H1 (cell line): ENCODE measurements at regions not wholly inside any gene's neighbourhood (a gene's known extent, or its start where the extent isn't known, plus 50 kb on each side); places are given as distances from the start of the nearest gene placed in this dataset.

Experiments
- CTCF ChIA-PET: fragments of 300-600 bp; sonication (Branson Sonifier 250); formaldehyde crosslinking; loops from one replicate; lab custom pipeline; 2021; ENCODE audit not compliant: partially characterized antibody; lab: Charles Lee
- POLR2A ChIA-PET: fragments of 300-600 bp; sonication (Branson Sonifier 250); formaldehyde crosslinking; loops from one replicate; lab custom pipeline; 2021; ENCODE audit warnings: inconsistent platforms; ENCODE audit not compliant: partially characterized antibody; lab: Charles Lee
- DNase-seq, 2 experiments: peaks; one replicate each; pipeline versions ENCODE4 v3.0.0 to v3.0.0-alpha.2; 2010 to 2022; ENCODE audit warnings: low spot score in 2 of 2, low read depth in 1 of 2, mixed read lengths in 1 of 2
- FAIRE-seq: peaks from 2 replicates; lab custom pipeline; 2011; peaks lifted over from hg19 to GRCh38; lab: Jason Lieb, UNC
- H2AFZ ChIP-seq: 2 replicates; pipeline ENCODE4 v1.8.1; 2012; ENCODE audit warnings: low read length, inconsistent platforms
- H2AK5ac ChIP-seq: 2 replicates; pipeline ENCODE4 v1.6.1; 2013; ENCODE audit warnings: low read depth, low read length
- H2BK120ac ChIP-seq: replicated peaks from 2 replicates; pipeline ENCODE3; 2013; ENCODE audit warnings: low read depth, low read length, inconsistent platforms
- H2BK12ac ChIP-seq: 2 replicates; pipeline ENCODE4 v1.6.1; 2013; ENCODE audit warnings: low read depth, low read length
- H2BK15ac ChIP-seq: 2 replicates; pipeline ENCODE4 v1.6.1; 2013; ENCODE audit warnings: low read length
- H2BK20ac ChIP-seq: 2 replicates; pipeline ENCODE4 v1.6.1; 2013; ENCODE audit warnings: low read length
- H2BK5ac ChIP-seq: 2 replicates; pipeline ENCODE4 v1.6.1; 2013; ENCODE audit warnings: low read depth, low read length
- H3K14ac ChIP-seq: 2 replicates; pipeline ENCODE4 v1.6.1; 2013; ENCODE audit warnings: inconsistent platforms; ENCODE audit not compliant: insufficient read length
- H3K18ac ChIP-seq: 2 replicates; pipeline ENCODE4 v1.6.1; 2013; ENCODE audit warnings: low read length; ENCODE audit errors: extremely low read depth
- H3K23ac ChIP-seq: 2 replicates; pipeline ENCODE4 v1.6.1; 2013; ENCODE audit warnings: inconsistent platforms; ENCODE audit not compliant: insufficient read length
- H3K23me2 ChIP-seq: 2 replicates; pipeline ENCODE4 v1.6.1; 2013; ENCODE audit warnings: low read depth, low read length
- H3K27ac ChIP-seq: 2 replicates; pipeline ENCODE4 v1.6.1; 2011; ENCODE audit warnings: low read depth, low read length, inconsistent platforms
- H3K27me3 ChIP-seq, 4 experiments: replicated peaks in 1 of 4; 1 replicate in 1 of 4; 2 replicates in 3 of 4; pipeline versions ENCODE4 v1.6.1 to v1.8.1; 2011 to 2013; ENCODE audit warnings: low read length in 3 of 4, mild to moderate bottlenecking in 3 of 4, inconsistent platforms in 2 of 4, mixed read lengths in 2 of 4, moderate library complexity in 1 of 4; ENCODE audit not compliant: control insufficient read depth in 3 of 4, insufficient read depth in 3 of 4; ENCODE audit errors: extremely low read depth in 1 of 4
- H3K36me3 ChIP-seq, 4 experiments: 2 replicates each; pipeline versions ENCODE4 v1.6.1 to v1.8.1; 2011 to 2013; ENCODE audit warnings: mild to moderate bottlenecking in 4 of 4, low read length in 3 of 4, moderate library complexity in 2 of 4, control low read depth in 1 of 4, inconsistent platforms in 1 of 4; ENCODE audit not compliant: insufficient read depth in 4 of 4, control insufficient read depth in 2 of 4
- H3K4ac ChIP-seq: replicated peaks from 2 replicates; pipeline ENCODE3; 2013; ENCODE audit warnings: low read length, low read depth, mixed read lengths, inconsistent platforms; ENCODE audit not compliant: insufficient read length
- H3K4me1 ChIP-seq, 4 experiments: replicated peaks in 1 of 4; 1 replicate in 1 of 4; 2 replicates in 3 of 4; pipeline versions ENCODE4 v1.6.1 to v1.8.1; 2011 to 2013; ENCODE audit warnings: low read length in 3 of 4, inconsistent platforms in 2 of 4, mixed read lengths in 1 of 4; ENCODE audit not compliant: insufficient read depth in 4 of 4, control insufficient read depth in 3 of 4
- H3K4me2 ChIP-seq, 2 experiments: 2 replicates each; pipeline versions ENCODE4 v1.6.1 to v1.8.1; 2011 to 2013; ENCODE audit warnings: low read depth in 2 of 2, low read length in 2 of 2, control low read depth in 1 of 2, inconsistent platforms in 1 of 2, mild to moderate bottlenecking in 1 of 2; ENCODE audit not compliant: insufficient read depth in 1 of 2
- H3K4me3 ChIP-seq, 4 experiments: fragments of 200-600, 300-600 bp in 1 of 4; sonication (generic), shearing (Covaris generic), sonication (Bioruptor Twin) in 1 of 4; 2 replicates each; pipeline versions ENCODE4 v1.5.1 to v1.8.1; 2011 to 2016; ENCODE audit warnings: low read length in 4 of 4, low read depth in 3 of 4, control low read depth in 2 of 4, inconsistent platforms in 2 of 4, mild to moderate bottlenecking in 2 of 4, mixed read lengths in 1 of 4, moderate library complexity in 1 of 4; ENCODE audit not compliant: insufficient read depth in 2 of 4; ENCODE audit errors: extremely low read depth in 1 of 4
- H3K56ac ChIP-seq: replicated peaks from 2 replicates; pipeline ENCODE3; 2013; ENCODE audit warnings: low read depth, mild to moderate bottlenecking, mixed read lengths, low read length, inconsistent platforms; ENCODE audit not compliant: insufficient read length
- H3K79me1 ChIP-seq: 2 replicates; pipeline ENCODE4 v1.6.1; 2013; ENCODE audit warnings: low read depth, low read length, control low read depth
- H3K79me2 ChIP-seq, 2 experiments: 2 replicates each; pipeline versions ENCODE4 v1.6.1 to v1.8.1; 2012 to 2013; ENCODE audit warnings: low read length in 2 of 2, mild to moderate bottlenecking in 2 of 2, inconsistent platforms in 1 of 2; ENCODE audit not compliant: insufficient read depth in 2 of 2, control insufficient read depth in 1 of 2
- H3K9ac ChIP-seq, 4 experiments: replicated peaks in 1 of 4; 1 replicate in 1 of 4; 2 replicates in 3 of 4; pipeline versions ENCODE4 v1.6.1 to v1.8.1; 2011 to 2013; ENCODE audit warnings: low read depth in 3 of 4, low read length in 3 of 4, control low read depth in 2 of 4, mild to moderate bottlenecking in 2 of 4, moderate library complexity in 2 of 4, inconsistent platforms in 1 of 4; ENCODE audit errors: extremely low read depth in 1 of 4
- H3K9me3 ChIP-seq, 2 experiments: 2 replicates each; pipeline versions ENCODE4 v1.6.1 to v1.8.1; 2012 to 2013; ENCODE audit warnings: mild to moderate bottlenecking in 2 of 2, moderate library complexity in 2 of 2, control low read depth in 1 of 2, inconsistent platforms in 1 of 2, low read depth in 1 of 2, low read length in 1 of 2, mixed read lengths in 1 of 2; ENCODE audit not compliant: insufficient read depth in 2 of 2
- H4K20me1 ChIP-seq, 2 experiments: replicated peaks in 1 of 2; 2 replicates each; pipeline versions ENCODE3 to v1.8.1; 2011 to 2013; ENCODE audit warnings: inconsistent platforms in 2 of 2, low read length in 2 of 2, mild to moderate bottlenecking in 1 of 2; ENCODE audit not compliant: insufficient read depth in 2 of 2, control insufficient read depth in 1 of 2
- H4K5ac ChIP-seq: 2 replicates; pipeline ENCODE4 v1.6.1; 2013; ENCODE audit warnings: low read length, low read depth, mixed read lengths, inconsistent platforms; ENCODE audit not compliant: insufficient read length
- H4K8ac ChIP-seq: 2 replicates; pipeline ENCODE4 v1.8.0; 2013; ENCODE audit warnings: mild to moderate bottlenecking, moderate library complexity, low read length, inconsistent platforms; ENCODE audit not compliant: insufficient read depth; ENCODE audit errors: extremely low read depth
- H4K91ac ChIP-seq: replicated peaks from 2 replicates; pipeline ENCODE3; 2013; ENCODE audit warnings: low read length, mixed read lengths, inconsistent platforms; ENCODE audit not compliant: insufficient read length
- BACH1 ChIP-seq: IDR thresholded peaks from 2 replicates; pipeline ENCODE4 v1.6.1; 2012; ENCODE audit warnings: low read length, improper control_type of control experiment
- CBX5 ChIP-seq: fragments of 300-800, 300-1000 bp; sonication (generic); IDR thresholded peaks from 2 replicates; pipeline ENCODE4 v1.7.1; 2016; ENCODE audit warnings: antibody characterized with exemption, low read length, low read depth
- CHD1 ChIP-seq: IDR thresholded peaks from 2 replicates; pipeline ENCODE4 v1.6.1; 2012; ENCODE audit warnings: low read depth, low read length, improper control_type of control experiment
- CTCF ChIP-seq, 3 experiments: IDR thresholded peaks; 1 replicate in 2 of 3; 2 replicates in 1 of 3; pipeline versions ENCODE4 v1.5.1 to v1.6.1; 2011; ENCODE audit warnings: low read length in 3 of 3, mild to moderate bottlenecking in 3 of 3, inconsistent platforms in 2 of 3, low read depth in 1 of 3, moderate library complexity in 1 of 3; ENCODE audit not compliant: insufficient read depth in 1 of 3; ENCODE audit errors: control extremely low read depth in 1 of 3
- EZH2 ChIP-seq: fragments of 200-600 bp; sonication (generic); IDR thresholded peaks from 2 replicates; pipeline ENCODE4 v1.7.1; 2012; ENCODE audit warnings: low read depth, mild to moderate bottlenecking, moderate library complexity, low read length, inconsistent platforms; ENCODE audit not compliant: severe bottlenecking
- HDAC2 ChIP-seq, 2 experiments: fragments of 300-600 bp in 1 of 2; sonication (generic) in 1 of 2; IDR thresholded peaks; 2 replicates each; pipeline ENCODE4 v1.6.1; 2011 to 2012; ENCODE audit warnings: low read depth in 2 of 2, low read length in 2 of 2, mild to moderate bottlenecking in 2 of 2, moderate library complexity in 2 of 2, borderline replicate concordance in 1 of 2, inconsistent platforms in 1 of 2
- PHF8 ChIP-seq: fragments of 200-600 bp; sonication (generic); conservative IDR thresholded peaks from 2 replicates; pipeline ENCODE4 v1.7.1; 2012; ENCODE audit warnings: low read depth, mild to moderate bottlenecking, inconsistent platforms, low read length, moderate library complexity
- RBBP5 ChIP-seq: IDR thresholded peaks from 2 replicates; pipeline ENCODE4 v1.7.1; 2012; ENCODE audit warnings: low read depth, mild to moderate bottlenecking, inconsistent platforms, low read length, moderate library complexity, borderline replicate concordance
- SIRT6 ChIP-seq: IDR thresholded peaks from one replicate; pipeline ENCODE4 v1.7.1; 2012; ENCODE audit warnings: low read length, inconsistent platforms
- TAF7 ChIP-seq: optimal IDR thresholded peaks from 2 replicates; pipeline ENCODE3; 2011; ENCODE audit warnings: low read depth, mild to moderate bottlenecking, inconsistent platforms, low read length, moderate library complexity, borderline replicate concordance
- YY1 ChIP-seq: IDR thresholded peaks from 2 replicates; pipeline ENCODE4 v1.6.1; 2011; ENCODE audit warnings: low read depth, mild to moderate bottlenecking, low read length
- WGBS, 2 experiments: shearing (Covaris generic) in 1 of 2; methylation state at CpG; one replicate each; pipeline versions ENCODE4 v1.1.6 to v1.1.7; 2013 to 2015; ENCODE audit warnings: low lambda C conversion rate in 2 of 2, mixed read lengths in 2 of 2, inconsistent platforms in 1 of 2, low coverage in 1 of 2, missing lambda C conversion rate in 1 of 2; ENCODE audit not compliant: insufficient replicate concordance in 2 of 2, insufficient coverage in 1 of 2, insufficient read length in 1 of 2; ENCODE audit errors: extremely low coverage in 1 of 2, missing lambda C conversion rate in 1 of 2; 5-methylcytosine and 5-hydroxymethylcytosine counted together

- H3K9ac ChIP-seq, result no peak overlapping the region
- 0 out of 2 replicates have a peak, but pooled peaks have one; percentile 55 for TF ChIP-seq YY1
- no peak for TF ChIP-seq CBX5
- TF ChIP-seq SIRT6, result no peak
- no peak for TF ChIP-seq RBBP5
- TF ChIP-seq TAF7, result no peak
- TF ChIP-seq PHF8, result no peak
- TF ChIP-seq BACH1, result no peak
- no peak for TF ChIP-seq EZH2
- TF ChIP-seq HDAC2 (IDR thresholded peaks at IDR 0.05; ENCODE audit: borderline replicate concordance in 1 of 2, low read depth in 2 of 2, low read length in 2 of 2), result no peak
- TF ChIP-seq CTCF (IDR thresholded peaks at IDR 0.05; ENCODE audit: control extremely low read depth in 1 of 3, insufficient read depth in 1 of 3, low read depth in 1 of 3, low read length in 3 of 3), result no peak
- no peak for TF ChIP-seq CHD1
Observed at GRCh38 chr22:48072777-48073176, 1310.3 kb downstream of the TBC1D22A start.

More at GRCh38 chr22:48072777-48073176, 1310.3 kb downstream of the TBC1D22A start:
- ChIA-PET CTCF (no interaction called here), POLR2A (interaction anchor here (0.6 kb wide), 1 partner anchor 288 kb away, joined by 3 read pairs; no protein-coding TSS in a partner anchor)
- H3K4me3 ChIP-seq, result peak overlapping the region in 1 of 4 experiments; percentile 17; a peak in 1 of 8 replicates
- no peak overlapping the region for H4K8ac ChIP-seq
- peaks cover 3 to 8% of the 10 kb centered on the region in 2 experiments; a peak in 2 of 4 replicates for H3K9me3 ChIP-seq
- DNase-seq (peak in 1 of 2 experiments; percentile 81), FAIRE-seq (peak; percentile 97)
- no peak overlapping the region for H3K14ac ChIP-seq
- H4K20me1 ChIP-seq, result no peaks in the 10 kb centered on the region
- no peak overlapping the region for H3K18ac ChIP-seq
- H3K4ac ChIP-seq, result no peak overlapping the region
- no peak overlapping the region for H2BK12ac ChIP-seq
- no peaks in the 10 kb centered on the region; the same call in 1 of the 2 replicates for H3K23me2 ChIP-seq
- no peaks in the 10 kb centered on the region for H3K79me2 ChIP-seq
- H2AK5ac ChIP-seq, result no peak overlapping the region
- H3K4me1 ChIP-seq, result peaks cover 0 to 10% (median 6%) of the 10 kb centered on the region in 4 experiments; a peak in 4 of 7 replicates
- 0 out of 4 replicates have a peak overlapping the region, but pooled peaks of 1 of the 2 experiments have one; percentile 9 for H3K4me2 ChIP-seq
- no peak overlapping the region for H2BK15ac ChIP-seq
- H3K56ac ChIP-seq, result no peak overlapping the region
- H3K27ac ChIP-seq, result no peak overlapping the region
- no peak overlapping the region for H2BK20ac ChIP-seq
- H4K5ac ChIP-seq, result no peak overlapping the region
- no peaks in the 10 kb centered on the region for H3K79me1 ChIP-seq
- 15% methylated on average over 6 of the region's 6 CpGs; no CpG with 5 or more reads in 1 of the 2 experiments for WGBS, 2 experiments
- no peak overlapping the region for H3K23ac ChIP-seq
- H2BK5ac ChIP-seq, result no peak overlapping the region
- H4K91ac ChIP-seq, result no peak overlapping the region
- no peaks in the 10 kb centered on the region for H3K36me3 ChIP-seq
- no peak overlapping the region for H2AFZ ChIP-seq
- H3K27me3 ChIP-seq, result peaks cover 0 to 2% (median 0%) of the 10 kb centered on the region in 4 experiments; a peak in 1 of 7 replicates
- no peak overlapping the region for H2BK120ac ChIP-seq
